H1 (cell line): ENCODE measurements at regions not wholly inside any gene's neighbourhood (a gene's known extent, or its start where the extent isn't known, plus 50 kb on each side); places are given as distances from the start of the nearest gene placed in this dataset.

Experiments used
- ASH2L ChIP-seq: fragments of 200-600, 300-600 bp; sonication (generic); IDR thresholded peaks from one replicate; pipeline ENCODE4 v1.7.1; 2017; ENCODE audit warnings: low read length
- BACH1 ChIP-seq: IDR thresholded peaks from 2 replicates; pipeline ENCODE4 v1.6.1; 2012; ENCODE audit warnings: low read length, improper control_type of control experiment
- CBX8 ChIP-seq: fragments of 300-800, 300-1000 bp; sonication (generic); IDR thresholded peaks from 2 replicates; pipeline ENCODE4 v1.7.1; 2016; ENCODE audit warnings: low read depth, low read length, borderline replicate concordance
- CEBPB ChIP-seq: IDR thresholded peaks from 2 replicates; pipeline ENCODE4 v1.6.1; 2012; ENCODE audit warnings: low read depth, low read length
- CTCF ChIP-seq, 3 experiments: IDR thresholded peaks; 1 replicate in 2 of 3; 2 replicates in 1 of 3; pipeline versions ENCODE4 v1.5.1 to v1.6.1; 2011; ENCODE audit warnings: low read length in 3 of 3, mild to moderate bottlenecking in 3 of 3, inconsistent platforms in 2 of 3, low read depth in 1 of 3, moderate library complexity in 1 of 3; ENCODE audit not compliant: insufficient read depth in 1 of 3; ENCODE audit errors: control extremely low read depth in 1 of 3
- HDAC6 ChIP-seq: IDR thresholded peaks from one replicate; pipeline ENCODE4 v1.7.1; 2012; ENCODE audit warnings: low read depth, mild to moderate bottlenecking, inconsistent platforms, low read length, moderate library complexity
- JUND ChIP-seq: IDR thresholded peaks from 2 replicates; pipeline ENCODE4 v1.6.1; 2011; ENCODE audit warnings: mild to moderate bottlenecking, improper control_type of control experiment, low read length
- NRF1 ChIP-seq: IDR thresholded peaks from 2 replicates; pipeline ENCODE4 v1.6.1; 2011; ENCODE audit warnings: mild to moderate bottlenecking, low read depth, low read length, improper control_type of control experiment
- SP1 ChIP-seq: IDR thresholded peaks from 2 replicates; pipeline ENCODE4 v1.6.1; 2011; ENCODE audit warnings: low read depth, low read length
- TAF1 ChIP-seq: IDR thresholded peaks from 2 replicates; pipeline ENCODE4 v1.6.1; 2011; ENCODE audit warnings: mild to moderate bottlenecking, low read depth, low read length

GRCh38 chr13:107534548-107534947 is 680.8 kb downstream of the LIG4 start:
- TF ChIP-seq NRF1 = no peak
- TF ChIP-seq HDAC6 = no peak
- TF ChIP-seq CBX8 = no peak
- no peak for TF ChIP-seq ASH2L
- no peak for TF ChIP-seq CTCF (IDR thresholded peaks at IDR 0.05; ENCODE audit: control extremely low read depth in 1 of 3, insufficient read depth in 1 of 3, low read depth in 1 of 3, low read length in 3 of 3)
- no peak for TF ChIP-seq BACH1
- TF ChIP-seq JUND = no peak
- no peak for TF ChIP-seq CEBPB
- no peak for TF ChIP-seq SP1
- TF ChIP-seq TAF1 = no peak
